ENCODE measurements at regions not wholly inside any gene's neighbourhood (a gene's known extent, or its start where the extent isn't known, plus 50 kb on each side); places are given as distances from the start of the nearest gene placed in this dataset.
"Not testable (repeated sequence)": the region's sequence is repeated elsewhere in the genome, so short reads cannot be mapped to it uniquely, and the experiment has no call there.

GRCh38 chr10:117492504-117492903 lies 50.0 kb upstream of the EMX2 start:
- DNase-seq = no peak

- no peak for DNase-seq
Measured at GRCh38 chr10:117488004-117488403, 54.5 kb upstream of the EMX2 start.

- DNase-seq = no peak
Measured at GRCh38 chr10:117486606-117487005, 55.9 kb upstream of the EMX2 start.

GRCh38 chr10:117483056-117483590 lies 59.4 kb upstream of the EMX2 start:
- no peak for DNase-seq

GRCh38 chr10:117481011-117481410 lies 61.5 kb upstream of the EMX2 start:
- not testable (repeated sequence) for DNase-seq

DNA sequence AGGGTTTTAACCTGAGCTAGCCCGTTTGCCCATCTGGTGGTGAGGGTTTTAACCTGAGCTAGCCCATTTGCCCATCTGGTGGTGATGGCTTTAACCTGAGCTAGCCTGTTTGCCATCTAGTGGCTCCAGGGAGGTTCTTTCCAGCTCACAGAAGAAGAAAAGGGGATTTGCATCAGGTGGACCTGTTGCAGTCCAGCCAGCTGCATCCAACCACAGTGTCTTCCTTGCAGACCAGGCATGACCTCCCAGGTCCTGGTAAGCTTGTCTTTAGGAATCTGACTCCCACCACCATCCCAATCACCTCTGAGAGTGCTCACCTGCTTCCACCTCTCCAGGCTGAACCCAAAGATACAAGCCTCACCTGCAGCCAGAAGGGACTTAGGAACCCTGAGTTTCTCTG lies 62.4 kb upstream of the EMX2 start:
- DNase-seq = no peak

- no peak for DNase-seq
Measured at GRCh38 chr10:117477961-117478670, 64.4 kb upstream of the EMX2 start.

- no peak for DNase-seq
Measured at GRCh38 chr10:117477211-117477947, 65.2 kb upstream of the EMX2 start.

- DNase-seq = no peak
Measured at GRCh38 chr10:117476716-117477115, 65.8 kb upstream of the EMX2 start.

DNA sequence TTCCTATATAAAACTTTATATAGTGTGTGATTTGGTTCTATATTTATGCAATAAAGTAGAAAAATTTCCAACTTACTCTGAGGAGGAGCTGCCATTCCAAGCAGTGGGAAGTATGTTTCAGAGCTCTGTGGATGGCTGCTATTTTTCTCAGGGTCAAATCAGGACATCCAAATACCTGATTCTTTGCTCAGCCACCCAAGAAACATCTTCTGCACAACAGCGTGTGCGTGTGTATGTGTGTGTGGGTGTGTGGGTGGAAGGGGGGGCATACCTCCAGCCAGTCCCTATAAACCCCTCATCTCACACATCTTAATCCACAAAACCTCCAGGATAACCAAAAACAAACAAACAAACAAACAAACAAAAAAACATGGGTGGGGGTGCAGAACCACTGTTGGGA lies 66.3 kb upstream of the EMX2 start:
- DNase-seq = no peak

- DNase-seq = no peak
Measured at GRCh38 chr10:117472872-117473271, 69.7 kb upstream of the EMX2 start.

DNA sequence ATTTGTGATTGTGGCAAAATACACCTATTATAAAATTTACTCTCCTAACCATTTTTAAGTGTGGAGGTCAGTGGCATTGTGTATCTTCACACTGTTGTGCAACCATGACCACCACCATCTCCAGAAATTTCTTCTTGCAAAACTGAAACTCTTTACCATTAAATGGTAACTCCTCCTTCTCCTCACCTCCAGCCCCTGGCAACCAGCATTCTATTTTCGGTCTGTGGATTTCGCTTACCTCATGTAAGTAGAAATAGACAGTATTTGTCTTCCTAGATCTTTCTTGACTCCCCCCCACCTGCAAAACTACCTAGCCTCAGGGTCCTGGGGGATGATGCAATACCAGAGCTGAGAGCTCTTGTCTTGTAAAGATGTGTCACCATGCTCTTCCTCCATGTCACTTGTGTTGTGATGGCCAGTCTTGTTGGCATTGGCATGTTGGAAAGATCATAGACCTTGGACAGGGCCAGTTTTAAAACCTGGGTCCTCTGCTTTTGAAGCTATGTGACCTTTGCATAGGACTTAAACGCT lies 71.1 kb upstream of the EMX2 start:
- DNase-seq = no peak

GRCh38 chr10:117470733-117471132 lies 71.8 kb upstream of the EMX2 start:
- no peak for DNase-seq

- DNase-seq = no peak
Measured at GRCh38 chr10:117468665-117469064, 73.9 kb upstream of the EMX2 start.

- DNase-seq = no peak
Measured at GRCh38 chr10:117464176-117464575, 78.4 kb upstream of the EMX2 start.

- DNase-seq = no peak
Measured at GRCh38 chr10:117463545-117463920, 79.0 kb upstream of the EMX2 start.

DNA sequence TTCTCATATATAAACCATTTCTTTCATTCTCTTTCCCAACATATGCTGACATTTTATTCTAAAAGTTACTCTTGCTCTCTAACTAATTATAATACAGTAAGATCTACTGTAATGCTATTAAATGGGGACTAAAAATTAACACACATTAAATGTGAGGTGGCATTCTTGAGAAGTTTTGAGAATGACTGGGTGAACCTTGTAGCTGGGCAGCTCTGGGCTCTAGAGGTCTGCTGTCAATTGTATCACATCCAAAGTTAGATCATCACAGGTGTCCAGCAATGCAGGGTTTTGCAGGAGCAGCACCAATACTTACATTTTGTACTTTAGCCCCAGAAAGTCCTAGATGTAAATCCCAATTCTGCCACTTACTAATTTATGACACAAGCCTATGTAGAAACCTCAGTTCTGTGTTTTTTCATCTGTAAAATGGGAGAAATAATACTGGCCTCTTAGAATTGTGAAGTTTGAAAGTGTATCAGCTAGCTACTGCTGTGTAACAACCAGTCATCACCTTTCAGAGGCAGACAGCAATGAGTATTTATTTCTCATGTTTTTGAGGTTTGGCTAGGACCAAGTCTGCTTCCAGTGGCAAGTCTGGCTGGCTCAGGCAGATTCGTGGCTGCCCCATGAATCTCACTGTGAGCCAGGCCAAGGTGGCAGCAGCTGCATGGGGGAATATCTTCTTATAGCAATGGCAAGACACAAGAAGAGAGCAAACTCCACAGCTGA lies 79.6 kb upstream of the EMX2 start:
- DNase-seq = no peak

GRCh38 chr10:117462424-117462792 lies 80.1 kb upstream of the EMX2 start:
- no peak for DNase-seq

DNA sequence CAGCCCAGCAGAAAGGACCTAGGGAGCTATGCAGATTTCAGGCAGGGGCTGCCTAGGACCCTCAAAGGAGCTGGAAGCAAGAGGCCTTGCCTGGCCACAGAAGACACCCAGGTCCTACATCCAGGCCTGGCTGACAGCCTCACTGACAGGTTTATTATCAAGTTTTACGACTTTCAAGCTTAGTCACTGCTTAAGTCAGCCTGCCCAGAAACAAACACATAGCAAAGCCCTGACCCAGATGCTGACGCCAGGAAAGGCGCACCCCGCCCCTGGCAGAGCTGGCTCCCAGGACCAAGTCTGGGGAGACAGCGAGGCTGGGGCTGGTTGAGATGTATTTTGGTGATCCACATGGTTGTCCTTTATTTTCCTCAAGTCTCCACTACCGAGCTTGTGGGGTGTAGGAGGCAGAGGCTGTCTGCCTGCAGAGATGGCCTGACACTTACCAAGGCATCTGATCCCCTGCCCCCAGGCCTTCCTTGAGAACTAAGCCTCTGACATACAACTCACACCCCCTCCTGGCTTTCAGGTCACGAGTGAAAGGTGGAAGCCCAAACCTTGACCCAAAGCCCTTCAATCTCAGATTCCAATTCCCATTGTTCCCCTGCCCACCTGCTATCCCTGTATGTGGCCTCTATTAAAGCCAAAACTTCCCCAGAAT lies 80.7 kb upstream of the EMX2 start:
- no peak for DNase-seq

DNA sequence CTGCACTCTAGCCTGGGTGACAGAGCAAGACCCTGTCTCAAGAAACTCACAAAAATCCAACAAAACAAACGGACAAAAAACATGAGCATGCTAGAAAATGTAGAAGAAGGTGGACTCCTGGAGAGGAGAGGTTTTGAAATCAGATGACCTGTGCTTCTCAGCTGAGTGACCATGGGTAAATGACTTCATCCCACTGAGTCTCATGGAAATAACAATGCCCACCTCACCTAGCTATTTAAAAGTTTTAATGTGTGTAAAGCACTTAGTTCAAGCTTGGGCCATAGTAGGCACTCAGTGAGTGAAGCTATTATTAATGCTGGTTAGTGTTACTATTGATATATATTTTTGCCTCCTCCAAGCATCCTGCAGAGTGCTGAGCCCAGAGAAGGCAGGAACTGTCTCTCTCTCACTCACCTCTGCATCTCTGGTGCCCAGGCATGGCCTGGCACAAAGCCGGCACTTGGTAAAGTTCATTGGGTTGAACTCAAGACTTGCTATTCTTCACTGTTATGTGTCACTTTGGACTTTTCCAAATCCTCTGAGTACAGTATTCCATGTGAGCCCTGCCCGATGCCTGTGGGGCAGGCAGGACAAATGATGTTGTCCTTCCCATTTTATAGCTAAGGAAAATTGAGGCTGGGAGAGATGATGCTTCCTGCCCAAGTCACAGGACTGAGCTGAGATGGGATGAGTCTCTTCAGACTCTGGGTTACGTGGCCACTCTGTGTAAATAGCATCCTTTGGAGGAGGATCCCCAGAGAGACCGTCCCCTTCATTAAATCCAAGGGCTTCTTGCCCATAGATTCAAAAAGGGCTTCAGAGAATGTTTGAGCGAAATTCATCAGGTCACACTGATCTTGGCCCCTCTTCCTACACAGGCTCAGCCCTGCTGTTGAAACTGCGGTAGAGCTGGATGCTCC lies 81.4 kb upstream of the EMX2 start:
- DNase-seq = no peak

DNA sequence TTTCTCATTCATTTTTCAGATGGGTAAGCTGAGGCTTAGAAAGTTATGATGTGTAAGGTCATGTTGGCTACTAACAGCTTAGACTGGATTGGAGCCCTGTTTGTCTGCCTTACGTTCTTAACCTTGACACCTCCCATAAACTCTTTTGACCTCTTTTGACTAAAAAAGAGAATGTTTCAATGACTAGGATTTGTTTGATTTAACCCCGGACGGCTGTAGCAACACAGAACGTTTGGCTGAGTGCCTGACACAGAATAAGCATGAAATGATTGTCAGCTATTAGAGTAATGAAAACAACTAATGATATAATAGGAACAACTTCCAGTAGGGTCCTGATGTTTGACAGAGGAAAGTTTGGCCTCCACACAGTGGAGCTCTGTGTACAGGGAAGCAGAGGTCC lies 83.3 kb upstream of the PDZD8 start:
- DNase-seq = no peak

GRCh38 chr10:117457932-117458331 lies 82.7 kb upstream of the PDZD8 start:
- no peak for DNase-seq

Measured in stimulated activated CD8-positive, alpha-beta memory T cell treated with anti-CD3 and anti-CD28 coated beads, Interleukin-4, amount 100 ng/mL, for 48 hours (primary cell).